Mesendoderm (in vitro differentiated cells): ENCODE measurements at regions not wholly inside any gene's neighbourhood (a gene's known extent, or its start where the extent isn't known, plus 50 kb on each side); places are given as distances from the start of the nearest gene placed in this dataset.

ENCODE experiments used
- DNase-seq: peaks from one replicate; pipeline ENCODE4 v3.0.0; 2013
- H2AK5ac ChIP-seq: 2 replicates; pipeline ENCODE4 v1.6.1; 2013; ENCODE audit warnings: low read length, inconsistent platforms
- H2BK120ac ChIP-seq: 2 replicates; pipeline ENCODE4 v1.6.1; 2013; ENCODE audit warnings: low read depth, mild to moderate bottlenecking, low read length, moderate library complexity, mixed read lengths
- H2BK15ac ChIP-seq: replicated peaks from 2 replicates; pipeline ENCODE4 v1.6.1; 2013; ENCODE audit warnings: low read depth, mild to moderate bottlenecking, moderate library complexity
- H2BK5ac ChIP-seq: 2 replicates; pipeline ENCODE4 v1.6.1; 2013; ENCODE audit warnings: low read length, inconsistent platforms
- H3K18ac ChIP-seq: 2 replicates; pipeline ENCODE4 v1.6.1; 2013; ENCODE audit warnings: mild to moderate bottlenecking, low read length, mixed read lengths
- H3K23ac ChIP-seq: one replicate; pipeline ENCODE4 v1.6.1; 2013; ENCODE audit warnings: low read length
- H3K27ac ChIP-seq: 2 replicates; pipeline ENCODE4 v1.5.1; 2013; ENCODE audit warnings: low read depth, mild to moderate bottlenecking, inconsistent platforms, low read length, moderate library complexity
- H3K27me3 ChIP-seq: 2 replicates; pipeline ENCODE4 v1.6.1; 2013; ENCODE audit warnings: low read length, control low read depth, mild to moderate bottlenecking, inconsistent platforms; ENCODE audit not compliant: insufficient read depth, poor library complexity
- H3K36me3 ChIP-seq: 2 replicates; pipeline ENCODE4 v1.6.1; 2013; ENCODE audit warnings: low read length, inconsistent platforms; ENCODE audit not compliant: control insufficient read depth, insufficient read depth
- H3K4ac ChIP-seq: one replicate; pipeline ENCODE4 v1.6.1; 2013; ENCODE audit warnings: low read depth, mild to moderate bottlenecking, low read length, moderate library complexity
- H3K4me1 ChIP-seq: 2 replicates; pipeline ENCODE4 v1.6.1; 2013; ENCODE audit warnings: low read depth, low read length, inconsistent platforms; ENCODE audit not compliant: control insufficient read depth
- H3K4me2 ChIP-seq: 2 replicates; pipeline ENCODE4 v1.6.1; 2013; ENCODE audit warnings: low read length
- H3K4me3 ChIP-seq: 2 replicates; pipeline ENCODE4 v1.5.1; 2013; ENCODE audit warnings: mild to moderate bottlenecking, low read length
- H3K56ac ChIP-seq: one replicate; pipeline ENCODE4 v1.6.1; 2013; ENCODE audit warnings: low read length
- H3K79me1 ChIP-seq: 2 replicates; pipeline ENCODE4 v1.6.1; 2013; ENCODE audit warnings: low read length, inconsistent platforms
- H3K79me2 ChIP-seq: 2 replicates; pipeline ENCODE4 v1.6.1; 2013; ENCODE audit warnings: mild to moderate bottlenecking, low read length; ENCODE audit not compliant: control insufficient read depth, insufficient read depth
- H3K9ac ChIP-seq: 2 replicates; pipeline ENCODE4 v1.6.1; 2013; ENCODE audit warnings: low read length, inconsistent platforms
- H4K5ac ChIP-seq: one replicate; pipeline ENCODE4 v1.6.1; 2013; ENCODE audit warnings: low read length
- H4K8ac ChIP-seq: one replicate; pipeline ENCODE4 v1.6.1; 2013; ENCODE audit warnings: low read depth, mild to moderate bottlenecking, control low read depth, low read length, moderate library complexity
- WGBS: extraction: QIAGEN DNeasy Blood & Tissue Kit; methylation state at CpG from one replicate; pipeline ENCODE4 v1.1.7; 2013; ENCODE audit warnings: low lambda C conversion rate, missing lambda C conversion rate; ENCODE audit not compliant: insufficient coverage; ENCODE audit errors: extremely low coverage; 5-methylcytosine and 5-hydroxymethylcytosine counted together

GRCh38 chr1:87884581-87884980, 555.9 kb downstream of the LMO4 start:
- no peak overlapping the region for H3K4me2 ChIP-seq
- no peaks in the 10 kb centered on the region for H3K79me1 ChIP-seq
- H3K79me2 ChIP-seq, result no peaks in the 10 kb centered on the region
- H3K27me3 ChIP-seq, result no peaks in the 10 kb centered on the region
- no peaks in the 10 kb centered on the region for H3K4me1 ChIP-seq
- H3K4me3 ChIP-seq, result no peak overlapping the region
- H3K27ac ChIP-seq, result no peak overlapping the region
- H2BK5ac ChIP-seq, result no peak overlapping the region
- H4K5ac ChIP-seq, result no peak overlapping the region
- WGBS, result no CpG with 5 or more reads among the region's 7 CpGs
- no peak overlapping the region for H2AK5ac ChIP-seq
- H2BK15ac ChIP-seq, result no peak overlapping the region
- H3K9ac ChIP-seq, result no peak overlapping the region
- no peak overlapping the region for H4K8ac ChIP-seq
- H3K56ac ChIP-seq, result no peak overlapping the region
- H3K23ac ChIP-seq, result no peak overlapping the region
- no peak overlapping the region for H3K4ac ChIP-seq
- H2BK120ac ChIP-seq, result no peak overlapping the region
- no peak overlapping the region for H3K18ac ChIP-seq
- H3K36me3 ChIP-seq, result no peaks in the 10 kb centered on the region
- no peak for DNase-seq

GRCh38 chr1:87885278-87886025, 556.8 kb downstream of the LMO4 start:
- no peak overlapping the region for H3K23ac ChIP-seq
- H3K27me3 ChIP-seq, result no peaks in the 10 kb centered on the region
- H3K27ac ChIP-seq, result no peak overlapping the region
- peak; percentile 18 for DNase-seq
- no peaks in the 10 kb centered on the region for H3K79me1 ChIP-seq
- H2BK15ac ChIP-seq, result no peak overlapping the region
- no peak overlapping the region for H4K8ac ChIP-seq
- H2AK5ac ChIP-seq, result no peak overlapping the region
- no peak overlapping the region for H4K5ac ChIP-seq
- H3K79me2 ChIP-seq, result no peaks in the 10 kb centered on the region
- no peak overlapping the region for H3K4me3 ChIP-seq
- no peak overlapping the region for H3K9ac ChIP-seq
- no peak overlapping the region for H3K18ac ChIP-seq
- H3K4me2 ChIP-seq, result no peak overlapping the region
- no peak overlapping the region for H2BK120ac ChIP-seq
- no peak overlapping the region for H3K4ac ChIP-seq
- H3K36me3 ChIP-seq, result no peaks in the 10 kb centered on the region
- no peak overlapping the region for H3K56ac ChIP-seq
- H2BK5ac ChIP-seq, result no peak overlapping the region
- WGBS, result no CpG with 5 or more reads among the region's 4 CpGs
- no peaks in the 10 kb centered on the region for H3K4me1 ChIP-seq

- Histone ChIP-seq H2BK120ac (no peak overlapping the region), H3K9ac (no peak overlapping the region), H3K23ac (no peak overlapping the region), H3K4me2 (no peak overlapping the region), H3K4ac (no peak overlapping the region), H2AK5ac (no peak overlapping the region), H3K27me3 (no peaks in the 10 kb centered on the region), H3K27ac (no peak overlapping the region), H3K18ac (no peak overlapping the region), H3K79me2 (no peaks in the 10 kb centered on the region), H4K8ac (no peak overlapping the region), H3K56ac (no peak overlapping the region), H2BK5ac (no peak overlapping the region), H3K36me3 (no peaks in the 10 kb centered on the region), H3K79me1 (no peaks in the 10 kb centered on the region), H4K5ac (no peak overlapping the region), H3K4me1 (no peaks in the 10 kb centered on the region), H2BK15ac (no peak overlapping the region), H3K4me3 (no peak overlapping the region)
- WGBS, result no CpG with 5 or more reads among the region's 1 CpG
- DNase-seq, result no peak
These were observed 558.4 kb downstream of the LMO4 start for GRCh38 chr1:87887100-87887499.

GRCh38 chr1:87888446-87888845, 559.8 kb downstream of the LMO4 start:
- no peaks in the 10 kb centered on the region for H3K36me3 ChIP-seq
- no peaks in the 10 kb centered on the region for H3K79me1 ChIP-seq
- H3K9ac ChIP-seq, result no peak overlapping the region
- no peak for DNase-seq
- H3K23ac ChIP-seq, result no peak overlapping the region
- WGBS, result no CpG with 5 or more reads among the region's 2 CpGs
- no peak overlapping the region for H2BK120ac ChIP-seq
- H4K5ac ChIP-seq, result no peak overlapping the region
- no peaks in the 10 kb centered on the region for H3K79me2 ChIP-seq
- no peak overlapping the region for H2BK15ac ChIP-seq
- no peak overlapping the region for H3K18ac ChIP-seq
- no peak overlapping the region for H2BK5ac ChIP-seq
- no peak overlapping the region for H3K4me3 ChIP-seq
- H3K4me2 ChIP-seq, result no peak overlapping the region
- H3K4ac ChIP-seq, result no peak overlapping the region
- no peak overlapping the region for H4K8ac ChIP-seq
- H2AK5ac ChIP-seq, result no peak overlapping the region
- no peaks in the 10 kb centered on the region for H3K4me1 ChIP-seq
- H3K27ac ChIP-seq, result no peak overlapping the region
- no peaks in the 10 kb centered on the region for H3K27me3 ChIP-seq
- no peak overlapping the region for H3K56ac ChIP-seq

- Histone ChIP-seq H2BK5ac (no peak overlapping the region), H4K8ac (no peak overlapping the region), H3K18ac (no peak overlapping the region), H2BK120ac (no peak overlapping the region), H3K4ac (no peak overlapping the region), H3K27ac (no peak overlapping the region), H2AK5ac (no peak overlapping the region), H3K9ac (no peak overlapping the region), H3K79me2 (no peaks in the 10 kb centered on the region), H3K4me2 (no peak overlapping the region), H3K4me1 (no peaks in the 10 kb centered on the region), H3K4me3 (no peak overlapping the region), H4K5ac (no peak overlapping the region), H2BK15ac (no peak overlapping the region), H3K23ac (no peak overlapping the region), H3K36me3 (no peaks in the 10 kb centered on the region), H3K79me1 (no peaks in the 10 kb centered on the region), H3K27me3 (no peaks in the 10 kb centered on the region), H3K56ac (no peak overlapping the region)
- WGBS, result no CpG with 5 or more reads among the region's 1 CpG
- DNase-seq, result no peak
These were observed 565.4 kb downstream of the LMO4 start for GRCh38 chr1:87894062-87894461.

- Histone ChIP-seq H3K36me3 (no peaks in the 10 kb centered on the region), H3K18ac (no peak overlapping the region), H3K4me1 (no peaks in the 10 kb centered on the region), H2AK5ac (no peak overlapping the region), H4K5ac (no peak overlapping the region), H3K4ac (no peak overlapping the region), H4K8ac (no peak overlapping the region), H3K79me1 (no peaks in the 10 kb centered on the region), H3K79me2 (no peaks in the 10 kb centered on the region), H2BK5ac (no peak overlapping the region), H2BK15ac (no peak overlapping the region), H3K56ac (no peak overlapping the region), H3K9ac (no peak overlapping the region), H3K23ac (no peak overlapping the region), H3K27ac (no peak overlapping the region), H3K4me2 (no peak overlapping the region), H3K27me3 (no peaks in the 10 kb centered on the region), H2BK120ac (no peak overlapping the region), H3K4me3 (no peak overlapping the region)
- WGBS, result no CpG with 5 or more reads among the region's 1 CpG
- no peak for DNase-seq
These were observed 568.8 kb downstream of the LMO4 start for GRCh38 chr1:87897481-87897880.
